ENCODE measurements at regions not wholly inside any gene's neighbourhood (a gene's known extent, or its start where the extent isn't known, plus 50 kb on each side); places are given as distances from the start of the nearest gene placed in this dataset.
"Not testable (repeated sequence)": the region's sequence is repeated elsewhere in the genome, so short reads cannot be mapped to it uniquely, and the experiment has no call there.

- H3K4me3 ChIP-seq (replicated peaks; ENCODE audit: low read depth, low read length), result no peak overlapping the region
- H3K36me3 ChIP-seq (ENCODE audit: control insufficient read depth, insufficient read depth, low read length), result no peaks in the 10 kb centered on the region
- TF ChIP-seq, protein P1, sequence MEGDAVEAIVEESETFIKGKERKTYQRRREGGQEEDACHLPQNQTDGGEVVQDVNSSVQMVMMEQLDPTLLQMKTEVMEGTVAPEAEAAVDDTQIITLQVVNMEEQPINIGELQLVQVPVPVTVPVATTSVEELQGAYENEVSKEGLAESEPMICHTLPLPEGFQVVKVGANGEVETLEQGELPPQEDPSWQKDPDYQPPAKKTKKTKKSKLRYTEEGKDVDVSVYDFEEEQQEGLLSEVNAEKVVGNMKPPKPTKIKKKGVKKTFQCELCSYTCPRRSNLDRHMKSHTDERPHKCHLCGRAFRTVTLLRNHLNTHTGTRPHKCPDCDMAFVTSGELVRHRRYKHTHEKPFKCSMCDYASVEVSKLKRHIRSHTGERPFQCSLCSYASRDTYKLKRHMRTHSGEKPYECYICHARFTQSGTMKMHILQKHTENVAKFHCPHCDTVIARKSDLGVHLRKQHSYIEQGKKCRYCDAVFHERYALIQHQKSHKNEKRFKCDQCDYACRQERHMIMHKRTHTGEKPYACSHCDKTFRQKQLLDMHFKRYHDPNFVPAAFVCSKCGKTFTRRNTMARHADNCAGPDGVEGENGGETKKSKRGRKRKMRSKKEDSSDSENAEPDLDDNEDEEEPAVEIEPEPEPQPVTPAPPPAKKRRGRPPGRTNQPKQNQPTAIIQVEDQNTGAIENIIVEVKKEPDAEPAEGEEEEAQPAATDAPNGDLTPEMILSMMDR (IDR thresholded peaks at IDR 0.05; ENCODE audit: insufficient read depth, low read length, poor library complexity, severe bottlenecking), result no peak
Observed at GRCh38 chr14:85182282-85182681, 347.7 kb upstream of the FLRT2 start.

GRCh38 chr14:85186082-85186481, 343.9 kb upstream of the FLRT2 start:
- TF ChIP-seq, protein P1 (IDR thresholded peaks at IDR 0.05; ENCODE audit: insufficient read depth, low read length, poor library complexity, severe bottlenecking), result no peak
- H3K4me3 ChIP-seq (replicated peaks; ENCODE audit: low read depth, low read length), result no peak overlapping the region
- no peaks in the 10 kb centered on the region for H3K27me3 ChIP-seq (replicated peaks; ENCODE audit: control insufficient read depth, insufficient read depth, low read length)
- DNase-seq (ENCODE audit: extremely low read depth, insufficient read length), result no peak
- no peaks in the 10 kb centered on the region for H3K36me3 ChIP-seq (ENCODE audit: control insufficient read depth, insufficient read depth, low read length)

More at GRCh38 chr14:85182282-85182681, 347.7 kb upstream of the FLRT2 start:
- no peaks in the 10 kb centered on the region for H3K27me3 ChIP-seq (replicated peaks; ENCODE audit: control insufficient read depth, insufficient read depth, low read length)
- DNase-seq (ENCODE audit: extremely low read depth, insufficient read length), result no peak

- TF ChIP-seq, protein P1 (IDR thresholded peaks at IDR 0.05; ENCODE audit: insufficient read depth, low read length, poor library complexity, severe bottlenecking), result no peak
- H3K27me3 ChIP-seq (replicated peaks; ENCODE audit: control insufficient read depth, insufficient read depth, low read length), result no peaks in the 10 kb centered on the region
- DNase-seq (ENCODE audit: extremely low read depth, insufficient read length), result no peak
Observed at GRCh38 chr14:85187521-85187920, 342.4 kb upstream of the FLRT2 start.

DNA sequence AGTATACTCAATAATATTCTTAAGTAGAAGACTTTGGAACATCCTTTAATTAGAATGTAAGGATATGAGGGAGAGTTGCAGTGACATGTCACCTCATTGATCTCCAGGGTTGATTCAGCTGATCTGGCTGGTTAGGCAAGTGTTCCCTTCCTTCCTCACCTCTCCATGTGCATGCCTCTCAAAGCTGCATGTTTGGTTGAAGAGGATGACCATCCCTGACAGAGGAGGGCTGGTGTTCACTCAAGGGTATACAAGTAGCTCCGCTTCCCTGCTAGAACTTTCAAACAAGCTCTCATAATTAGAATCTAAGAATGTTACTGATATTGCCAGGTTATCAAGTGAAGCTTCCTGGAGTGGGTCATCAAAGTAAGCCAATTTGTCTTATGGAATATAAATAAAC, 341.1 kb upstream of the FLRT2 start:
- Histone ChIP-seq H3K4me3 (replicated peaks; ENCODE audit: low read depth, low read length) (no peak overlapping the region), H3K36me3 (ENCODE audit: control insufficient read depth, insufficient read depth, low read length) (no peaks in the 10 kb centered on the region), H3K27me3 (replicated peaks; ENCODE audit: control insufficient read depth, insufficient read depth, low read length) (no peaks in the 10 kb centered on the region)
- TF ChIP-seq, protein P1 (IDR thresholded peaks at IDR 0.05; ENCODE audit: insufficient read depth, low read length, poor library complexity, severe bottlenecking), result no peak
- no peak for DNase-seq (ENCODE audit: extremely low read depth, insufficient read length)

More at GRCh38 chr14:85187521-85187920, 342.4 kb upstream of the FLRT2 start:
- H3K36me3 ChIP-seq (ENCODE audit: control insufficient read depth, insufficient read depth, low read length), result no peaks in the 10 kb centered on the region
- H3K4me3 ChIP-seq (replicated peaks; ENCODE audit: low read depth, low read length), result no peak overlapping the region

DNA sequence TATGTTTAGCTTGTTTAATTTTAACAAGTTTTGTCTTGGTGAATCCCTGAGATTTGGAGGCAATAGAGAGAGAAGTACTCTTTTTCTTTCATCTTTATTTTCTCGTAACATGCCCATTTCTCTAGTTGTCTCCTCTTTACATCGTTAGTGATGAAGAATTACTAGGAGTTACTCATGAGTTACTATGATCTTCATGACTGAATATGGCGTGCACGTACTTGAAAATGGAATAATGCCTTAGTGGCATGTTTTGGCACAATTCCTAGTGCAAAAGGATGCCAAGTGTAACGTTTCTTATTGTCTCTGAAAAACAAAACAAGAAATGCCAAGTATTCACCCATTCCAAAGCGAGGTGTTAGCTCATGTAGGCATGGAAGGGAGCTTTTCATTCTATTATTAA, 340.7 kb upstream of the FLRT2 start:
- H3K27me3 ChIP-seq (replicated peaks; ENCODE audit: control insufficient read depth, insufficient read depth, low read length); H3K36me3 ChIP-seq (ENCODE audit: control insufficient read depth, insufficient read depth, low read length); H3K4me3 ChIP-seq (replicated peaks; ENCODE audit: low read depth, low read length); DNase-seq (ENCODE audit: extremely low read depth, insufficient read length): not testable (repeated sequence)

- H3K36me3 ChIP-seq (ENCODE audit: control insufficient read depth, insufficient read depth, low read length), result no peaks in the 10 kb centered on the region
- DNase-seq (ENCODE audit: extremely low read depth, insufficient read length), result no peak
- H3K4me3 ChIP-seq (replicated peaks; ENCODE audit: low read depth, low read length), result no peak overlapping the region
- H3K27me3 ChIP-seq (replicated peaks; ENCODE audit: control insufficient read depth, insufficient read depth, low read length), result no peaks in the 10 kb centered on the region
- TF ChIP-seq, protein P1 (IDR thresholded peaks at IDR 0.05; ENCODE audit: insufficient read depth, low read length, poor library complexity, severe bottlenecking), result no peak
Observed at GRCh38 chr14:85190251-85190650, 339.7 kb upstream of the FLRT2 start.
